ENCODE measurements at regions not wholly inside any gene's neighbourhood (a gene's known extent, or its start where the extent isn't known, plus 50 kb on each side); places are given as distances from the start of the nearest gene placed in this dataset.

- Histone ChIP-seq H3K79me2 (ENCODE audit: low read depth) (no peaks in the 10 kb centered on the region), H3K36me3 (ENCODE audit: low read depth) (no peaks in the 10 kb centered on the region), H3K4me3 (no peak overlapping the region), H3K4me2 (no peak overlapping the region), H3K4me1 (replicated peaks; ENCODE audit: insufficient read depth) (peaks cover 30% of the 10 kb centered on the region), H3K9me3 (ENCODE audit: insufficient read depth, low read depth) (no peaks in the 10 kb centered on the region), H3K27me3 (ENCODE audit: insufficient read depth, low read depth) (no peaks in the 10 kb centered on the region), H3K9me2 (ENCODE audit: insufficient read depth) (no peaks in the 10 kb centered on the region), H3K27ac (no peak overlapping the region), H4K20me1 (ENCODE audit: insufficient read depth) (no peaks in the 10 kb centered on the region), H2AFZ (no peak overlapping the region), H3F3A (ENCODE audit: insufficient read depth, low read depth) (peaks cover 19% of the 10 kb centered on the region; the same call in 1 of the 2 replicates)
- no peak for DNase-seq
- ChIA-PET CTCF (interaction anchor here (0.8 kb wide), 1 partner anchor 47 kb away, joined by 7 read pairs; no protein-coding TSS in a partner anchor), POLR2A (ENCODE audit: unreplicated experiment) (interaction anchor here (0.7 kb wide), 1 partner anchor 44 kb away, joined by 3 read pairs; no protein-coding TSS in a partner anchor)
- intact Hi-C loops (cut with micrococcal nuclease; ENCODE audit: unreplicated experiment): no loop called here
- no peak for TF ChIP-seq EZH2 (IDR thresholded peaks at IDR 0.05; ENCODE audit: low read depth)
- TF ChIP-seq CTCF (conservative IDR thresholded peaks at IDR 0.05): no peak
- no TSS peak for BruUV-seq (replicated peaks)
Measured at GRCh38 chr3:14275962-14276909, 97.6 kb downstream of the LSM3 start.

GRCh38 chr3:14277557-14277956, 98.9 kb downstream of the LSM3 start:
- no peaks in the 10 kb centered on the region for H3K27me3 ChIP-seq (ENCODE audit: insufficient read depth, low read depth)
- no peak overlapping the region for H3K27ac ChIP-seq
- no peaks in the 10 kb centered on the region for H4K20me1 ChIP-seq (ENCODE audit: insufficient read depth)
- no peak for DNase-seq
- no peak overlapping the region for H3K4me3 ChIP-seq
- H3K9me3 ChIP-seq (ENCODE audit: insufficient read depth, low read depth): no peaks in the 10 kb centered on the region
- no peaks in the 10 kb centered on the region for H3K79me2 ChIP-seq (ENCODE audit: low read depth)
- ChIA-PET CTCF (no interaction called here), POLR2A (ENCODE audit: unreplicated experiment) (no interaction called here)
- no peak overlapping the region for H2AFZ ChIP-seq
- no peaks in the 10 kb centered on the region for H3K36me3 ChIP-seq (ENCODE audit: low read depth)
- intact Hi-C loops (cut with micrococcal nuclease; ENCODE audit: unreplicated experiment): no loop called here
- H3F3A ChIP-seq (ENCODE audit: insufficient read depth, low read depth): peaks cover 19% of the 10 kb centered on the region; the same call in 1 of the 2 replicates
- BruUV-seq (replicated peaks): no TSS peak
- no peak overlapping the region for H3K4me2 ChIP-seq
- TF ChIP-seq EZH2 (IDR thresholded peaks at IDR 0.05; ENCODE audit: low read depth): no peak
- TF ChIP-seq CTCF (conservative IDR thresholded peaks at IDR 0.05): no peak
- H3K4me1 ChIP-seq (replicated peaks; ENCODE audit: insufficient read depth): peaks cover 30% of the 10 kb centered on the region
- no peaks in the 10 kb centered on the region for H3K9me2 ChIP-seq (ENCODE audit: insufficient read depth)

- ChIA-PET POLR2A (ENCODE audit: unreplicated experiment) (no interaction called here), CTCF (no interaction called here)
- Histone ChIP-seq H3K27me3 (ENCODE audit: insufficient read depth, low read depth) (no peaks in the 10 kb centered on the region), H3K9me2 (ENCODE audit: insufficient read depth) (no peaks in the 10 kb centered on the region), H3K4me1 (replicated peaks; ENCODE audit: insufficient read depth) (peaks cover 30% of the 10 kb centered on the region), H3K36me3 (ENCODE audit: low read depth) (no peaks in the 10 kb centered on the region), H3K79me2 (ENCODE audit: low read depth) (no peaks in the 10 kb centered on the region), H3K4me3 (no peak overlapping the region), H3F3A (ENCODE audit: insufficient read depth, low read depth) (peaks cover 19% of the 10 kb centered on the region; the same call in 1 of the 2 replicates), H3K27ac (no peak overlapping the region), H2AFZ (no peak overlapping the region), H3K9me3 (ENCODE audit: insufficient read depth, low read depth) (no peaks in the 10 kb centered on the region), H3K4me2 (no peak overlapping the region), H4K20me1 (ENCODE audit: insufficient read depth) (no peaks in the 10 kb centered on the region)
- BruUV-seq (replicated peaks): no TSS peak
- no peak for TF ChIP-seq EZH2 (IDR thresholded peaks at IDR 0.05; ENCODE audit: low read depth)
- no peak for DNase-seq
- intact Hi-C loops (cut with micrococcal nuclease; ENCODE audit: unreplicated experiment): no loop called here
Measured at GRCh38 chr3:14278265-14278798, 99.7 kb downstream of the LSM3 start.
